ENCODE measurements at regions not wholly inside any gene's neighbourhood (a gene's known extent, or its start where the extent isn't known, plus 50 kb on each side); places are given as distances from the start of the nearest gene placed in this dataset.

GRCh38 chr12:91663310-91663709 is 480.7 kb upstream of the DCN start:
- H3K9ac ChIP-seq (ENCODE audit: insufficient read depth in 1 of 2, low read length in 2 of 2) = no peak overlapping the region
- H3K27me3 ChIP-seq (ENCODE audit: control insufficient read depth in 3 of 3, insufficient read depth in 3 of 3, low read length in 2 of 3) = no peaks in the 10 kb centered on the region
- no peak overlapping the region for H3K27ac ChIP-seq (ENCODE audit: low read depth in 1 of 2, low read length in 1 of 2)
- ATAC-seq (ENCODE audit: insufficient read depth, low FRiP score) (no peak), DNase-seq (no peak)
- 72 to 81% methylated on average over 4 of the region's 4 CpGs for WGBS, 2 donors
- H3K9me3 ChIP-seq (ENCODE audit: control insufficient read depth in 4 of 4, insufficient read depth in 3 of 4, low read length in 3 of 4) = no peaks in the 10 kb centered on the region
- no peaks in the 10 kb centered on the region for H3K36me3 ChIP-seq (ENCODE audit: control insufficient read depth in 4 of 4, insufficient read depth in 4 of 4, low read length in 4 of 4)
- no peak overlapping the region for H3K4me3 ChIP-seq
- TF ChIP-seq CTCF (IDR thresholded peaks at IDR 0.05; ENCODE audit: control extremely low read depth, extremely low read depth) = no peak
- peaks cover 0 to 8% (median 0%) of the 10 kb centered on the region in 5 donors for H3K4me1 ChIP-seq (ENCODE audit: control insufficient read depth in 5 of 5, insufficient read depth in 5 of 5, low read length in 5 of 5)

- Histone ChIP-seq H3K4me1 (ENCODE audit: control insufficient read depth in 5 of 5, insufficient read depth in 5 of 5, low read length in 5 of 5) (peaks cover 0 to 8% (median 0%) of the 10 kb centered on the region in 5 donors), H3K9ac (ENCODE audit: insufficient read depth in 1 of 2, low read length in 2 of 2) (no peak overlapping the region), H3K36me3 (ENCODE audit: control insufficient read depth in 4 of 4, insufficient read depth in 4 of 4, low read length in 4 of 4) (no peaks in the 10 kb centered on the region), H3K9me3 (ENCODE audit: control insufficient read depth in 4 of 4, insufficient read depth in 3 of 4, low read length in 3 of 4) (no peaks in the 10 kb centered on the region), H3K27ac (ENCODE audit: low read depth in 1 of 2, low read length in 1 of 2) (no peak overlapping the region), H3K27me3 (ENCODE audit: control insufficient read depth in 3 of 3, insufficient read depth in 3 of 3, low read length in 2 of 3) (no peaks in the 10 kb centered on the region), H3K4me3 (peak overlapping the region; percentile 16)
- no peak for TF ChIP-seq CTCF (IDR thresholded peaks at IDR 0.05; ENCODE audit: control extremely low read depth, extremely low read depth)
- 82 to 93% methylated on average over 1 of the region's 1 CpG for WGBS, 2 donors
- ATAC-seq (ENCODE audit: insufficient read depth, low FRiP score) (no peak), DNase-seq (no peak)
Observed at GRCh38 chr12:91662021-91662420, 479.4 kb upstream of the DCN start.

GRCh38 chr12:91657032-91657431 is 474.4 kb upstream of the DCN start:
- no peaks in the 10 kb centered on the region for H3K9me3 ChIP-seq (ENCODE audit: control insufficient read depth in 4 of 4, insufficient read depth in 3 of 4, low read length in 3 of 4)
- H3K9ac ChIP-seq (ENCODE audit: insufficient read depth in 1 of 2, low read length in 2 of 2) = no peak overlapping the region
- H3K27ac ChIP-seq (ENCODE audit: low read depth in 1 of 2, low read length in 1 of 2) = no peak overlapping the region
- peaks cover 0 to 2% (median 0%) of the 10 kb centered on the region in 5 donors for H3K4me1 ChIP-seq (ENCODE audit: control insufficient read depth in 5 of 5, insufficient read depth in 5 of 5, low read length in 5 of 5)
- no peak for TF ChIP-seq CTCF (IDR thresholded peaks at IDR 0.05; ENCODE audit: control extremely low read depth, extremely low read depth)
- 73 to 90% methylated on average over 3 of the region's 3 CpGs for WGBS, 2 donors
- no peak overlapping the region for H3K4me3 ChIP-seq
- no peaks in the 10 kb centered on the region for H3K27me3 ChIP-seq (ENCODE audit: control insufficient read depth in 3 of 3, insufficient read depth in 3 of 3, low read length in 2 of 3)
- no peak for ATAC-seq (ENCODE audit: insufficient read depth, low FRiP score)
- no peak for DNase-seq
- no peaks in the 10 kb centered on the region for H3K36me3 ChIP-seq (ENCODE audit: control insufficient read depth in 4 of 4, insufficient read depth in 4 of 4, low read length in 4 of 4)

- no peaks in the 10 kb centered on the region for H3K9me3 ChIP-seq (ENCODE audit: control insufficient read depth in 4 of 4, insufficient read depth in 3 of 4, low read length in 3 of 4)
- WGBS, 2 donors = 93 to 95% methylated on average over 3 of the region's 3 CpGs
- ATAC-seq (ENCODE audit: insufficient read depth, low FRiP score) = no peak
- DNase-seq = peak in 1 of 3 donors; percentile 28
- H3K4me1 ChIP-seq (ENCODE audit: control insufficient read depth in 5 of 5, insufficient read depth in 5 of 5, low read length in 5 of 5) = no peaks in the 10 kb centered on the region
- H3K36me3 ChIP-seq (ENCODE audit: control insufficient read depth in 4 of 4, insufficient read depth in 4 of 4, low read length in 4 of 4) = no peaks in the 10 kb centered on the region
- TF ChIP-seq CTCF (IDR thresholded peaks at IDR 0.05; ENCODE audit: control extremely low read depth, extremely low read depth) = no peak
- no peak overlapping the region for H3K9ac ChIP-seq (ENCODE audit: insufficient read depth in 1 of 2, low read length in 2 of 2)
- H3K27ac ChIP-seq (ENCODE audit: low read depth in 1 of 2, low read length in 1 of 2) = no peak overlapping the region
- no peaks in the 10 kb centered on the region for H3K27me3 ChIP-seq (ENCODE audit: control insufficient read depth in 3 of 3, insufficient read depth in 3 of 3, low read length in 2 of 3)
- no peak overlapping the region for H3K4me3 ChIP-seq
Observed at GRCh38 chr12:91655966-91656365, 473.3 kb upstream of the DCN start.
